Thyroid gland (tissue), 4 donors: ENCODE measurements at regions not wholly inside any gene's neighbourhood (a gene's known extent, or its start where the extent isn't known, plus 50 kb on each side); places are given as distances from the start of the nearest gene placed in this dataset.

ENCODE experiments used
- POLR2A ChIP-seq, 2 donors: fragments of 450-650 bp; IDR thresholded peaks; one replicate each; pipeline ENCODE4 v1.6.1; 2017; ENCODE audit warnings: antibody characterized with exemption in 2 of 2, mild to moderate bottlenecking in 2 of 2, moderate library complexity in 1 of 2
- TF ChIP-seq, protein P1 (sequence below), 6 experiments: fragments of 200-600 bp in 3 of 6; fragments of 450-650 bp in 3 of 6; sonication (generic) in 3 of 6; IDR thresholded peaks; one replicate each; pipeline ENCODE4 v1.5.1; 2016 to 2019; ENCODE audit warnings: antibody characterized with exemption in 6 of 6, mild to moderate bottlenecking in 2 of 6, inconsistent platforms in 1 of 6, moderate library complexity in 1 of 6

DNA sequence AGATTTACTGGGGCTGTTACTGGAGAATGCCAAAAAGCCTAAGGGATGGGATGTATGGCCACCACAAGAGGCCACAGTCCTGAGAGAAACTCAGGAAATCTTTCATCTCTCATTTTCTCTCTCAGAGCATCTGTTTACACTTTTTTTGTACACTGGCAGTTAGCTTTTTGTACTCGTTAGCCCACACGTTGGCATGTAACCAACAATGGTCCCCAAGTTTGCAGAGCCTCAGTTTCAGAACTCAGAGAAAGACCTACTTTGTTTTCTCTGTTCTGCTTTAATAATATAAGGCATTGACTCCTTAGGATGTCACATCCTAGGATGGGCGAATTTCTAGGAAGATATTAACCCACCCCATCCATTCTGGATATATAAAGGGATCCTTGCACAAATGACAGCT is 183.5 kb downstream of the SUCNR1 start:
- TF ChIP-seq, protein P1, sequence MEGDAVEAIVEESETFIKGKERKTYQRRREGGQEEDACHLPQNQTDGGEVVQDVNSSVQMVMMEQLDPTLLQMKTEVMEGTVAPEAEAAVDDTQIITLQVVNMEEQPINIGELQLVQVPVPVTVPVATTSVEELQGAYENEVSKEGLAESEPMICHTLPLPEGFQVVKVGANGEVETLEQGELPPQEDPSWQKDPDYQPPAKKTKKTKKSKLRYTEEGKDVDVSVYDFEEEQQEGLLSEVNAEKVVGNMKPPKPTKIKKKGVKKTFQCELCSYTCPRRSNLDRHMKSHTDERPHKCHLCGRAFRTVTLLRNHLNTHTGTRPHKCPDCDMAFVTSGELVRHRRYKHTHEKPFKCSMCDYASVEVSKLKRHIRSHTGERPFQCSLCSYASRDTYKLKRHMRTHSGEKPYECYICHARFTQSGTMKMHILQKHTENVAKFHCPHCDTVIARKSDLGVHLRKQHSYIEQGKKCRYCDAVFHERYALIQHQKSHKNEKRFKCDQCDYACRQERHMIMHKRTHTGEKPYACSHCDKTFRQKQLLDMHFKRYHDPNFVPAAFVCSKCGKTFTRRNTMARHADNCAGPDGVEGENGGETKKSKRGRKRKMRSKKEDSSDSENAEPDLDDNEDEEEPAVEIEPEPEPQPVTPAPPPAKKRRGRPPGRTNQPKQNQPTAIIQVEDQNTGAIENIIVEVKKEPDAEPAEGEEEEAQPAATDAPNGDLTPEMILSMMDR (IDR thresholded peaks at IDR 0.05), result no peak
- TF ChIP-seq POLR2A (IDR thresholded peaks at IDR 0.05), result no peak
